BE2C (cell line): ENCODE measurements at regions not wholly inside any gene's neighbourhood (a gene's known extent, or its start where the extent isn't known, plus 50 kb on each side); places are given as distances from the start of the nearest gene placed in this dataset.
"Not testable (repeated sequence)": the region's sequence is repeated elsewhere in the genome, so short reads cannot be mapped to it uniquely, and the experiment has no call there.

ENCODE experiments used
- DNase-seq: peaks from one replicate; pipeline ENCODE4 v3.0.0-alpha.2; 2020
- H3K27me3 ChIP-seq: fragments of 250-450 bp; sonication (Bioruptor Pico); 2 replicates; pipeline ENCODE4 v1.5.1; 2020; ENCODE audit warnings: mild to moderate bottlenecking
- H3K36me3 ChIP-seq: fragments of 250-450 bp; sonication (Bioruptor Pico); 2 replicates; pipeline ENCODE4 v1.5.1; 2020; ENCODE audit warnings: mild to moderate bottlenecking
- H3K4me1 ChIP-seq: fragments of 250-450 bp; sonication (Bioruptor Pico); 2 replicates; pipeline ENCODE4 v1.5.1; 2020
- H3K4me3 ChIP-seq: 2 replicates; pipeline ENCODE4 v1.5.1; 2011; ENCODE audit warnings: low read depth, low read length
- H3K9me3 ChIP-seq: fragments of 250-450 bp; sonication (Bioruptor Pico); 2 replicates; pipeline ENCODE4 v1.5.1; 2020
- CTCF ChIP-seq: IDR thresholded peaks from 2 replicates; pipeline ENCODE4 v1.5.1; 2012; ENCODE audit warnings: mild to moderate bottlenecking, low read depth, low read length

- no peaks in the 10 kb centered on the region for H3K4me1 ChIP-seq
- no peak for TF ChIP-seq CTCF
Measured at GRCh38 chr13:73167028-73167820, 108.4 kb downstream of the KLF5 start.

GRCh38 chr13:73166204-73166603 is 107.4 kb downstream of the KLF5 start:
- no peaks in the 10 kb centered on the region for H3K9me3 ChIP-seq
- H3K4me1 ChIP-seq, result no peaks in the 10 kb centered on the region
- no peak for TF ChIP-seq CTCF

More at GRCh38 chr13:73167028-73167820, 108.4 kb downstream of the KLF5 start:
- Histone ChIP-seq H3K9me3 (no peaks in the 10 kb centered on the region), H3K36me3 (no peaks in the 10 kb centered on the region), H3K27me3 (no peaks in the 10 kb centered on the region), H3K4me3 (no peak overlapping the region)
- DNase-seq, result no peak

GRCh38 chr13:73162912-73163911 is 104.4 kb downstream of the KLF5 start:
- TF ChIP-seq CTCF, result no peak
- DNase-seq, result no peak
- Histone ChIP-seq H3K9me3 (no peaks in the 10 kb centered on the region; the same call in 1 of the 2 replicates), H3K36me3 (no peaks in the 10 kb centered on the region), H3K4me1 (no peaks in the 10 kb centered on the region), H3K27me3 (no peaks in the 10 kb centered on the region), H3K4me3 (no peak overlapping the region)

More at GRCh38 chr13:73166204-73166603, 107.4 kb downstream of the KLF5 start:
- Histone ChIP-seq H3K36me3 (no peaks in the 10 kb centered on the region), H3K27me3 (no peaks in the 10 kb centered on the region), H3K4me3 (no peak overlapping the region)
- DNase-seq, result no peak

GRCh38 chr13:73160371-73161031 is 101.7 kb downstream of the KLF5 start:
- H3K9me3 ChIP-seq, H3K36me3 ChIP-seq, H3K4me3 ChIP-seq, DNase-seq, H3K4me1 ChIP-seq, H3K27me3 ChIP-seq: not testable (repeated sequence)

- no peak for DNase-seq
- no peaks in the 10 kb centered on the region; the same call in 1 of the 2 replicates for H3K9me3 ChIP-seq
- no peak overlapping the region for H3K4me3 ChIP-seq
- no peaks in the 10 kb centered on the region for H3K4me1 ChIP-seq
- no peak for TF ChIP-seq CTCF
- H3K27me3 ChIP-seq, result no peaks in the 10 kb centered on the region
- no peaks in the 10 kb centered on the region for H3K36me3 ChIP-seq
Measured at GRCh38 chr13:73158851-73159250, 100.0 kb downstream of the KLF5 start.

- Histone ChIP-seq H3K4me3 (no peak overlapping the region), H3K4me1 (no peaks in the 10 kb centered on the region), H3K9me3 (no peaks in the 10 kb centered on the region; the same call in 1 of the 2 replicates), H3K36me3 (no peaks in the 10 kb centered on the region), H3K27me3 (no peaks in the 10 kb centered on the region)
- TF ChIP-seq CTCF, result no peak
- DNase-seq, result no peak
Measured at GRCh38 chr13:73157031-73157430, 98.2 kb downstream of the KLF5 start.
